22Rv1 (cell line): ENCODE measurements at regions not wholly inside any gene's neighbourhood (a gene's known extent, or its start where the extent isn't known, plus 50 kb on each side); places are given as distances from the start of the nearest gene placed in this dataset.
"Not testable (repeated sequence)": the region's sequence is repeated elsewhere in the genome, so short reads cannot be mapped to it uniquely, and the experiment has no call there.

Experiments used
- CTCF ChIP-seq: fragments of 450-650 bp; IDR thresholded peaks from 2 replicates; pipeline ENCODE4 v1.5.1; 2017; ENCODE audit warnings: mild to moderate bottlenecking
- ZFX ChIP-seq: fragments of 450-650 bp; IDR thresholded peaks from 2 replicates; pipeline ENCODE4 v1.6.1; 2017; ENCODE audit warnings: antibody characterized with exemption, borderline replicate concordance

GRCh38 chrX:113988315-113988935 is 595.5 kb upstream of the HTR2C start:
- not testable (repeated sequence) for TF ChIP-seq CTCF, ZFX
